Endothelial cell of umbilical vein (primary cell): ENCODE measurements at regions not wholly inside any gene's neighbourhood (a gene's known extent, or its start where the extent isn't known, plus 50 kb on each side); places are given as distances from the start of the nearest gene placed in this dataset.

Experiments used
- BruUV-seq: library from RNA; stranded (reverse); fragments of 400-500 nt; replicated peaks from 2 replicates; lab custom pipeline; 2021; lab: Mats Ljungman, UMichigan
- CTCF ChIA-PET: fragments of 300-600, 350-600 bp; sonication (Branson Sonifier 250); formaldehyde crosslinking; loops from one replicate; lab custom pipeline; 2021; ENCODE audit warnings: antibody characterized with exemption, inconsistent platforms; lab: Charles Lee
- POLR2A ChIA-PET: fragments of 300-600, 350-600 bp; sonication (Branson Sonifier 250); formaldehyde crosslinking; loops from one replicate; lab custom pipeline; 2021; ENCODE audit warnings: antibody characterized with exemption, inconsistent platforms; lab: Charles Lee
- DNase-seq: peaks from one replicate; pipeline ENCODE4 v3.0.0-alpha.2; 2011; ENCODE audit warnings: low read depth, low spot score
- FAIRE-seq: peaks from 2 replicates; lab custom pipeline; 2011; peaks lifted over from hg19 to GRCh38; lab: Jason Lieb, UNC
- H2AFZ ChIP-seq: 2 replicates; pipeline ENCODE4 v1.6.0; 2012; ENCODE audit warnings: low read depth, low read length, control low read depth, inconsistent platforms
- H3K27ac ChIP-seq: 2 replicates; pipeline ENCODE4 v1.5.1; 2011; ENCODE audit warnings: low read depth, mild to moderate bottlenecking, control low read depth, low read length, moderate library complexity; ENCODE audit not compliant: insufficient read depth
- H3K27me3 ChIP-seq, 2 experiments: 2 replicates each; pipeline versions ENCODE4 v1.6.0 to v1.6.1; 2011; ENCODE audit warnings: low read length in 2 of 2, mixed read lengths in 1 of 2; ENCODE audit not compliant: control insufficient read depth in 2 of 2, insufficient read depth in 2 of 2
- H3K36me3 ChIP-seq, 2 experiments: 2 replicates in 1 of 2; 3 replicates in 1 of 2; pipeline ENCODE4 v1.5.1; 2011; ENCODE audit warnings: low read length in 2 of 2, mild to moderate bottlenecking in 1 of 2, moderate library complexity in 1 of 2; ENCODE audit not compliant: control insufficient read depth in 2 of 2, insufficient read depth in 2 of 2; ENCODE audit errors: extremely low read depth in 1 of 2
- H3K4me1 ChIP-seq: 3 replicates; pipeline ENCODE4 v1.5.1; 2011; ENCODE audit warnings: mild to moderate bottlenecking, low read length; ENCODE audit not compliant: control insufficient read depth, insufficient read depth; ENCODE audit errors: extremely low read depth
- H3K4me2 ChIP-seq: 2 replicates; pipeline ENCODE4 v1.6.1; 2011; ENCODE audit warnings: low read length, control low read depth, mixed read lengths; ENCODE audit not compliant: insufficient read depth
- H3K4me3 ChIP-seq, 3 experiments: fragments of 200-600 bp in 1 of 3; sonication (generic), shearing (Covaris generic) in 1 of 3; replicated peaks in 1 of 3; 2 replicates each; pipeline ENCODE4 v1.5.1; 2011 to 2016; ENCODE audit warnings: control low read depth in 3 of 3, low read length in 3 of 3, mild to moderate bottlenecking in 2 of 3, inconsistent platforms in 1 of 3, low read depth in 1 of 3, moderate library complexity in 1 of 3; ENCODE audit not compliant: insufficient read depth in 1 of 3
- H3K79me2 ChIP-seq: 2 replicates; pipeline ENCODE4 v1.6.0; 2012; ENCODE audit warnings: low read length, inconsistent platforms; ENCODE audit not compliant: control insufficient read depth, insufficient read depth
- H3K9ac ChIP-seq: replicated peaks from 2 replicates; pipeline ENCODE3; 2011; ENCODE audit warnings: low read length, control low read depth; ENCODE audit not compliant: insufficient read depth; ENCODE audit errors: extremely low read depth
- H3K9me1 ChIP-seq: replicated peaks from 3 replicates; pipeline ENCODE4 v1.6.0; 2011; ENCODE audit warnings: mild to moderate bottlenecking, low read length; ENCODE audit not compliant: control insufficient read depth, insufficient read depth; ENCODE audit errors: extremely low read depth
- H3K9me3 ChIP-seq: replicated peaks from 2 replicates; pipeline ENCODE4 v1.5.1; 2012; ENCODE audit warnings: low read length, inconsistent platforms; ENCODE audit not compliant: control insufficient read depth, insufficient read depth
- H4K20me1 ChIP-seq: replicated peaks from 2 replicates; pipeline ENCODE3; 2011; ENCODE audit warnings: mild to moderate bottlenecking, low read length; ENCODE audit not compliant: control insufficient read depth, insufficient read depth; ENCODE audit errors: extremely low read depth
- CTCF ChIP-seq, 2 donors: IDR thresholded peaks; 1 replicate in 1 of 2; 2 replicates in 1 of 2; pipeline ENCODE4 v1.5.1; 2011; ENCODE audit warnings: low read length in 2 of 2, mild to moderate bottlenecking in 2 of 2, moderate library complexity in 2 of 2, control low read depth in 1 of 2, inconsistent platforms in 1 of 2, low read depth in 1 of 2; ENCODE audit not compliant: insufficient read depth in 1 of 2; ENCODE audit errors: extremely low read depth in 1 of 2
- EZH2 ChIP-seq: IDR thresholded peaks from 2 replicates; pipeline ENCODE4 v1.6.1; 2012; ENCODE audit warnings: borderline replicate concordance, low read depth, mild to moderate bottlenecking, moderate library complexity, low read length, inconsistent platforms; ENCODE audit not compliant: severe bottlenecking
- FOS ChIP-seq: IDR thresholded peaks from 2 replicates; pipeline ENCODE4 v1.6.1; 2011; ENCODE audit warnings: mild to moderate bottlenecking, low read length, moderate library complexity, borderline replicate concordance; ENCODE audit not compliant: insufficient read depth
- GATA2 ChIP-seq: IDR thresholded peaks from 2 replicates; pipeline ENCODE4 v1.7.0; 2011; ENCODE audit warnings: low read depth, mild to moderate bottlenecking, moderate library complexity, mixed read lengths, low read length; ENCODE audit not compliant: insufficient read length, insufficient read depth
- JUN ChIP-seq: IDR thresholded peaks from 2 replicates; pipeline ENCODE4 v1.6.1; 2011; ENCODE audit warnings: borderline replicate concordance, low read depth; ENCODE audit not compliant: insufficient read length, insufficient read depth
- MYC ChIP-seq: IDR thresholded peaks from one replicate; pipeline ENCODE4 v1.6.1; 2011; ENCODE audit warnings: mild to moderate bottlenecking, low read depth, low read length
- POLR2A ChIP-seq: IDR thresholded peaks from 2 replicates; pipeline ENCODE4 v1.6.1; 2012; ENCODE audit warnings: low read depth, mild to moderate bottlenecking, control low read depth, low read length
- POLR2AphosphoS5 ChIP-seq: IDR thresholded peaks from 2 replicates; pipeline ENCODE4 v1.6.1; 2012; ENCODE audit warnings: low read depth, mild to moderate bottlenecking, control low read depth, low read length, moderate library complexity; ENCODE audit not compliant: insufficient read depth
- dilution Hi-C: fragments of 300-500 bp; cut with MboI; formaldehyde crosslinking; loops from one replicate; pipeline ENCODE4 v1.15.0; 2019; ENCODE audit warnings: low sequenced_read_pairs; ENCODE audit not compliant: extremely low pct_ligation_motif_present
- intact Hi-C: fragments of 100-400 bp; cut with micrococcal nuclease; formaldehyde crosslinking; loops from one replicate; pipeline ENCODE4 v1.10.0; 2022
- TF ChIP-seq, protein P1 (sequence below): IDR thresholded peaks from 2 replicates; pipeline ENCODE4 v1.6.1; 2011; ENCODE audit not compliant: insufficient read depth, insufficient read length

GRCh38 chr3:159429702-159430101, 558.9 kb upstream of the IL12A start:
- Histone ChIP-seq H3K27ac (no peak overlapping the region), H3K4me1 (no peaks in the 10 kb centered on the region), H3K4me2 (no peak overlapping the region), H3K27me3 (no peaks in the 10 kb centered on the region), H2AFZ (no peak overlapping the region), H4K20me1 (no peaks in the 10 kb centered on the region), H3K9ac (no peak overlapping the region), H3K9me1 (no peaks in the 10 kb centered on the region), H3K4me3 (no peak overlapping the region), H3K36me3 (no peaks in the 10 kb centered on the region), H3K9me3 (no peaks in the 10 kb centered on the region), H3K79me2 (no peaks in the 10 kb centered on the region)
- ChIA-PET POLR2A (no interaction called here), CTCF (no interaction called here)
- BruUV-seq = no TSS peak
- FAIRE-seq (no peak), DNase-seq (no peak)
- no peak for TF ChIP-seq GATA2
- TF ChIP-seq EZH2 = no peak
- no peak for TF ChIP-seq MYC
- TF ChIP-seq CTCF (IDR thresholded peaks at IDR 0.05; ENCODE audit: extremely low read depth in 1 of 2, insufficient read depth in 1 of 2, low read depth in 1 of 2, low read length in 2 of 2) = no peak
- TF ChIP-seq, protein P1, sequence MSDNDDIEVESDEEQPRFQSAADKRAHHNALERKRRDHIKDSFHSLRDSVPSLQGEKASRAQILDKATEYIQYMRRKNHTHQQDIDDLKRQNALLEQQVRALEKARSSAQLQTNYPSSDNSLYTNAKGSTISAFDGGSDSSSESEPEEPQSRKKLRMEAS = no peak
- TF ChIP-seq POLR2A = no peak
- TF ChIP-seq FOS = no peak
- no peak for TF ChIP-seq POLR2AphosphoS5
- TF ChIP-seq JUN = no peak
- dilution Hi-C loops = no loop called here
- intact Hi-C loops = no loop called here
